CD4-positive, alpha-beta T cell (primary cell): ENCODE measurements at regions not wholly inside any gene's neighbourhood (a gene's known extent, or its start where the extent isn't known, plus 50 kb on each side); places are given as distances from the start of the nearest gene placed in this dataset.

Experiments used
- ATAC-seq: fragments of 200-7000 bp; cut with Tn5 transposase; one replicate; pipeline ENCODE4 v1.10.0; 2022; ENCODE audit warnings: mild to moderate bottlenecking; ENCODE audit not compliant: poor library complexity
- CTCF ChIA-PET: fragments of 350-600 bp; sonication (Branson Sonifier 250); formaldehyde crosslinking; loops from one replicate; lab custom pipeline; 2021; ENCODE audit warnings: antibody characterized with exemption, inconsistent platforms; lab: Charles Lee
- POLR2A ChIA-PET: fragments of 350-600 bp; sonication (Branson Sonifier 250); formaldehyde crosslinking; loops from one replicate; lab custom pipeline; 2021; ENCODE audit warnings: antibody characterized with exemption, inconsistent platforms; lab: Charles Lee
- DNase-seq, 14 experiments: peaks; one replicate each; pipeline ENCODE4 v3.0.0-alpha.2; 2013 to 2020; ENCODE audit warnings: mixed read lengths in 2 of 14
- H3K27ac ChIP-seq, 2 donors: one replicate each; pipeline versions ENCODE4 v1.5.1 to v1.7.0; 2013; ENCODE audit warnings: low read length in 2 of 2, low read depth in 1 of 2, mild to moderate bottlenecking in 1 of 2
- H3K27me3 ChIP-seq, 2 experiments: 1 replicate in 1 of 2; 2 replicates in 1 of 2; pipeline versions ENCODE4 v1.6.1 to v1.7.0; 2013; ENCODE audit warnings: low read length in 2 of 2, control low read depth in 1 of 2, mild to moderate bottlenecking in 1 of 2, moderate library complexity in 1 of 2; ENCODE audit not compliant: insufficient read depth in 2 of 2, control insufficient read depth in 1 of 2
- H3K36me3 ChIP-seq: one replicate; pipeline ENCODE4 v1.6.1; 2013; ENCODE audit warnings: low read length, control low read depth; ENCODE audit not compliant: insufficient read depth
- H3K4me1 ChIP-seq: one replicate; pipeline ENCODE4 v1.6.1; 2013; ENCODE audit warnings: low read length, control low read depth; ENCODE audit not compliant: insufficient read depth
- H3K4me3 ChIP-seq: one replicate; pipeline ENCODE4 v1.5.1; 2013; ENCODE audit warnings: mild to moderate bottlenecking, low read length, moderate library complexity
- H3K9me3 ChIP-seq, 2 experiments: 1 replicate in 1 of 2; 2 replicates in 1 of 2; pipeline versions ENCODE4 v1.6.1 to v1.7.0; 2013; ENCODE audit warnings: low read length in 2 of 2, mild to moderate bottlenecking in 2 of 2, control low read depth in 1 of 2, moderate library complexity in 1 of 2; ENCODE audit not compliant: control insufficient read depth in 1 of 2, insufficient read depth in 1 of 2
- H3K27ac Mint-ChIP-seq: one replicate; pipeline ENCODE4 v1.8.0; 2020; ENCODE audit warnings: mixed read lengths
- H3K27me3 Mint-ChIP-seq: one replicate; pipeline ENCODE4 v1.8.0; 2021; ENCODE audit warnings: mixed read lengths
- H3K36me3 Mint-ChIP-seq: one replicate; pipeline ENCODE4 v1.8.0; 2021; ENCODE audit warnings: low read depth, mixed read lengths
- H3K4me1 Mint-ChIP-seq: one replicate; pipeline ENCODE4 v1.8.0; 2021; ENCODE audit warnings: low read depth, mixed read lengths
- H3K4me3 Mint-ChIP-seq: one replicate; pipeline ENCODE4 v1.8.0; 2020; ENCODE audit warnings: mild to moderate bottlenecking, mixed read lengths
- H3K9me3 Mint-ChIP-seq: one replicate; pipeline ENCODE4 v1.8.0; 2020; ENCODE audit warnings: mixed read lengths
- intact Hi-C, 2 experiments: fragments of 100-400 bp; cut with DNase I in 1 of 2; cut with micrococcal nuclease in 1 of 2; formaldehyde crosslinking; loops; one replicate each; pipeline versions ENCODE4 v1.15.1 to v1.9.0; 2023 to 2025; cut with DNase I, micrococcal nuclease
- TF ChIP-seq, protein P1 (sequence below): fragments of 200-600 bp; IDR thresholded peaks from one replicate; pipeline ENCODE4 v1.8.0; 2022; ENCODE audit warnings: antibody characterized with exemption, mild to moderate bottlenecking

GRCh38 chr12:16726879-16727278 lies 120.9 kb upstream of the LMO3 start:
- Histone ChIP-seq H3K27me3 (no peaks in the 10 kb centered on the region), H3K36me3 (no peaks in the 10 kb centered on the region), H3K9me3 (peaks cover 0 to 4% of the 10 kb centered on the region in 2 experiments), H3K4me3 (no peak overlapping the region), H3K4me1 (no peaks in the 10 kb centered on the region), H3K27ac (no peak overlapping the region)
- TF ChIP-seq, protein P1, sequence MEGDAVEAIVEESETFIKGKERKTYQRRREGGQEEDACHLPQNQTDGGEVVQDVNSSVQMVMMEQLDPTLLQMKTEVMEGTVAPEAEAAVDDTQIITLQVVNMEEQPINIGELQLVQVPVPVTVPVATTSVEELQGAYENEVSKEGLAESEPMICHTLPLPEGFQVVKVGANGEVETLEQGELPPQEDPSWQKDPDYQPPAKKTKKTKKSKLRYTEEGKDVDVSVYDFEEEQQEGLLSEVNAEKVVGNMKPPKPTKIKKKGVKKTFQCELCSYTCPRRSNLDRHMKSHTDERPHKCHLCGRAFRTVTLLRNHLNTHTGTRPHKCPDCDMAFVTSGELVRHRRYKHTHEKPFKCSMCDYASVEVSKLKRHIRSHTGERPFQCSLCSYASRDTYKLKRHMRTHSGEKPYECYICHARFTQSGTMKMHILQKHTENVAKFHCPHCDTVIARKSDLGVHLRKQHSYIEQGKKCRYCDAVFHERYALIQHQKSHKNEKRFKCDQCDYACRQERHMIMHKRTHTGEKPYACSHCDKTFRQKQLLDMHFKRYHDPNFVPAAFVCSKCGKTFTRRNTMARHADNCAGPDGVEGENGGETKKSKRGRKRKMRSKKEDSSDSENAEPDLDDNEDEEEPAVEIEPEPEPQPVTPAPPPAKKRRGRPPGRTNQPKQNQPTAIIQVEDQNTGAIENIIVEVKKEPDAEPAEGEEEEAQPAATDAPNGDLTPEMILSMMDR, result no peak
- H3K9me3 Mint-ChIP-seq, result no peaks in the 10 kb centered on the region
- H3K4me3 Mint-ChIP-seq, result no peak overlapping the region
- no peaks in the 10 kb centered on the region for H3K4me1 Mint-ChIP-seq
- ChIA-PET CTCF (no interaction called here), POLR2A (no interaction called here)
- intact Hi-C loops, result no loop called here
- no peaks in the 10 kb centered on the region for H3K27me3 Mint-ChIP-seq
- ATAC-seq (no peak), DNase-seq (no peak)
- no peaks in the 10 kb centered on the region for H3K36me3 Mint-ChIP-seq
- H3K27ac Mint-ChIP-seq, result no peak overlapping the region

- Histone ChIP-seq H3K27ac (no peak overlapping the region), H3K9me3 (peaks cover 0 to 4% of the 10 kb centered on the region in 2 experiments), H3K27me3 (no peaks in the 10 kb centered on the region), H3K4me1 (no peaks in the 10 kb centered on the region), H3K36me3 (no peaks in the 10 kb centered on the region), H3K4me3 (no peak overlapping the region)
- ChIA-PET POLR2A (no interaction called here), CTCF (no interaction called here)
- Mint-ChIP-seq H3K27ac (no peak overlapping the region), H3K4me3 (no peak overlapping the region), H3K36me3 (no peaks in the 10 kb centered on the region), H3K4me1 (no peaks in the 10 kb centered on the region), H3K9me3 (peaks cover 4% of the 10 kb centered on the region), H3K27me3 (no peaks in the 10 kb centered on the region)
- TF ChIP-seq, protein P1, result no peak
- DNase-seq (no peak), ATAC-seq (no peak)
- intact Hi-C loops, result loop anchor here in 1 of 2 experiments (1.0 kb wide), 1 partner anchor 9 kb away; no protein-coding TSS in a partner anchor
These were observed 113.9 kb upstream of the LMO3 start for GRCh38 chr12:16719713-16720416.

GRCh38 chr12:16716928-16717327 lies 111.0 kb upstream of the LMO3 start:
- H3K36me3 ChIP-seq, result no peaks in the 10 kb centered on the region
- H3K27ac ChIP-seq, result no peak overlapping the region
- Mint-ChIP-seq H3K9me3 (peaks cover 4% of the 10 kb centered on the region), H3K27me3 (no peaks in the 10 kb centered on the region), H3K36me3 (no peaks in the 10 kb centered on the region), H3K4me3 (no peak overlapping the region), H3K27ac (no peak overlapping the region), H3K4me1 (no peaks in the 10 kb centered on the region)
- peaks cover 0 to 8% of the 10 kb centered on the region in 2 experiments for H3K9me3 ChIP-seq
- no peak for DNase-seq
- intact Hi-C loops, result no loop called here
- TF ChIP-seq, protein P1, result no peak
- no peaks in the 10 kb centered on the region for H3K4me1 ChIP-seq
- H3K27me3 ChIP-seq, result no peaks in the 10 kb centered on the region
- POLR2A ChIA-PET, result no interaction called here
- ATAC-seq, result no peak
- CTCF ChIA-PET, result no interaction called here
- H3K4me3 ChIP-seq, result no peak overlapping the region
